HCT116 (cell line): ENCODE measurements at regions not wholly inside any gene's neighbourhood (a gene's known extent, or its start where the extent isn't known, plus 50 kb on each side); places are given as distances from the start of the nearest gene placed in this dataset.

Source experiments
- ATAC-seq: fragments of 200-7000 bp; cut with Tn5 transposase; 2 replicates; pipeline ENCODE4 v1.9.1; 2020; ENCODE audit warnings: mild to moderate bottlenecking, moderate library complexity
- BruUV-seq: library from RNA; stranded (reverse); fragments of 400-500 nt; replicated peaks from 2 replicates; lab custom pipeline; 2021; lab: Mats Ljungman, UMichigan
- CTCF ChIA-PET: fragments of 300-600 bp; sonication (Branson Sonifier 250); formaldehyde crosslinking; loops from one replicate; lab custom pipeline; 2021; ENCODE audit warnings: antibody characterized with exemption; lab: Charles Lee
- POLR2A ChIA-PET: fragments of 300-600, 350-600 bp; sonication (Branson Sonifier 250); formaldehyde crosslinking; loops from one replicate; lab custom pipeline; 2021; ENCODE audit warnings: antibody characterized with exemption; lab: Charles Lee
- RAD21 ChIA-PET, 2 experiments: fragments of 300-600 bp; sonication (Branson Sonifier 250); formaldehyde crosslinking; loops; one replicate each; lab custom pipeline; 2023; ENCODE audit warnings: low total read pairs in 2 of 2; ENCODE audit not compliant: uncharacterized antibody in 2 of 2, unreplicated experiment in 2 of 2, low non-redundant PET in 1 of 2; lab: Charles Lee
- DNase-seq: peaks from one replicate; pipeline ENCODE4 v3.0.0-alpha.2; 2010; ENCODE audit warnings: low read depth, low spot score
- H2AFZ ChIP-seq: fragments of 200-600 bp; shearing (Covaris generic), sonication (generic); 2 replicates; pipeline ENCODE4 v1.6.1; 2017; ENCODE audit warnings: low read depth, mixed run types, mixed read lengths, antibody characterized with exemption, low read length; ENCODE audit not compliant: poor library complexity, severe bottlenecking
- H3K27ac ChIP-seq: 2 replicates; pipeline ENCODE4 v1.5.1; 2012; ENCODE audit warnings: low read depth, low read length
- H3K27me3 ChIP-seq: fragments of 200-600 bp; sonication (generic); 2 replicates; pipeline ENCODE4 v1.6.1; 2016; ENCODE audit warnings: mixed run types, low read length, mixed read lengths; ENCODE audit not compliant: insufficient read depth
- H3K36me3 ChIP-seq, 2 experiments: fragments of 200-500 bp in 1 of 2; fragments of 200-600 bp in 1 of 2; sonication (Bioruptor generic) in 1 of 2; sonication (generic) in 1 of 2; 2 replicates each; pipeline versions ENCODE4 v1.5.1 to v1.6.1; 2014 to 2016; ENCODE audit warnings: low read length in 2 of 2, inconsistent platforms in 1 of 2, mixed read lengths in 1 of 2, mixed run types in 1 of 2; ENCODE audit not compliant: insufficient read depth in 2 of 2, control insufficient read depth in 1 of 2
- H3K4me1 ChIP-seq, 2 experiments: fragments of 200-600 bp in 1 of 2; sonication (generic) in 1 of 2; 2 replicates each; pipeline versions ENCODE4 v1.5.1 to v1.6.1; 2012 to 2017; ENCODE audit warnings: low read length in 2 of 2, inconsistent platforms in 1 of 2, mild to moderate bottlenecking in 1 of 2, mixed read lengths in 1 of 2, mixed run types in 1 of 2, moderate library complexity in 1 of 2; ENCODE audit not compliant: insufficient read depth in 2 of 2, control insufficient read depth in 1 of 2
- H3K4me2 ChIP-seq: fragments of 200-600 bp; sonication (generic); 2 replicates; pipeline ENCODE4 v1.6.1; 2017; ENCODE audit warnings: mixed run types, low read length, mixed read lengths
- H3K4me3 ChIP-seq, 2 experiments: fragments of 200-600 bp in 1 of 2; sonication (generic) in 1 of 2; replicated peaks in 1 of 2; 2 replicates each; pipeline ENCODE4 v1.5.1; 2011 to 2016; ENCODE audit warnings: low read length in 2 of 2, control low read depth in 1 of 2, low read depth in 1 of 2, mild to moderate bottlenecking in 1 of 2, mixed read lengths in 1 of 2, mixed run types in 1 of 2
- H3K79me2 ChIP-seq: fragments of 200-600 bp; sonication (generic); 2 replicates; pipeline ENCODE4 v1.6.1; 2017; ENCODE audit warnings: mild to moderate bottlenecking, mixed run types, low read length, moderate library complexity, mixed read lengths; ENCODE audit not compliant: insufficient read depth
- H3K9ac ChIP-seq: fragments of 200-600 bp; sonication (generic); 2 replicates; pipeline ENCODE4 v1.6.1; 2016; ENCODE audit warnings: low read length, mixed read lengths
- H3K9me2 ChIP-seq: fragments of 200-600 bp; sonication (generic), shearing (Covaris generic); 2 replicates; pipeline ENCODE4 v1.6.1; 2017; ENCODE audit warnings: mixed run types, mild to moderate bottlenecking, moderate library complexity; ENCODE audit not compliant: insufficient read depth
- H3K9me3 ChIP-seq, 2 experiments: fragments of 200-500 bp in 1 of 2; fragments of 200-600 bp in 1 of 2; sonication (Bioruptor generic) in 1 of 2; sonication (generic) in 1 of 2; 2 replicates each; pipeline ENCODE4 v1.6.1; 2014 to 2017; ENCODE audit warnings: low read length in 2 of 2, mixed read lengths in 2 of 2, inconsistent platforms in 1 of 2, low read depth in 1 of 2, mild to moderate bottlenecking in 1 of 2, mixed run types in 1 of 2, moderate library complexity in 1 of 2; ENCODE audit not compliant: control insufficient read depth in 1 of 2, insufficient read depth in 1 of 2
- H4K20me1 ChIP-seq: fragments of 200-600 bp; sonication (generic), shearing (Covaris generic); 2 replicates; pipeline ENCODE4 v1.6.1; 2017; ENCODE audit warnings: mixed run types, mild to moderate bottlenecking, moderate library complexity; ENCODE audit not compliant: insufficient read depth
- ATF3 ChIP-seq: IDR thresholded peaks from 2 replicates; pipeline ENCODE4 v1.6.1; 2012
- CBX3 ChIP-seq: IDR thresholded peaks from 2 replicates; pipeline ENCODE4 v1.6.1; 2012; ENCODE audit warnings: low read depth
- CTCF ChIP-seq, 3 experiments: fragments of 200-600 bp in 1 of 3; sonication (generic) in 1 of 3; IDR thresholded peaks in 2 of 3; conservative IDR thresholded peaks in 1 of 3; 2 replicates each; pipeline ENCODE4 v1.5.1; 2012 to 2017; ENCODE audit warnings: low read depth in 2 of 3, low read length in 2 of 3, antibody characterized with exemption in 1 of 3, borderline replicate concordance in 1 of 3, control low read depth in 1 of 3, mild to moderate bottlenecking in 1 of 3, mixed read lengths in 1 of 3, mixed run types in 1 of 3, moderate library complexity in 1 of 3; ENCODE audit not compliant: insufficient read depth in 1 of 3
- ELF1 ChIP-seq: IDR thresholded peaks from 2 replicates; pipeline ENCODE4 v1.6.1; 2012; ENCODE audit warnings: low read depth, borderline replicate concordance
- EZH2 ChIP-seq: fragments of 200-600 bp; sonication (generic); IDR thresholded peaks from 2 replicates; pipeline ENCODE4 v1.6.1; 2017; ENCODE audit warnings: antibody characterized with exemption, mixed run types
- EZH2phosphoT487 ChIP-seq: fragments of 200-600 bp; IDR thresholded peaks from 2 replicates; pipeline ENCODE4 v1.6.1; 2018; ENCODE audit warnings: antibody characterized with exemption, borderline replicate concordance
- FOSL1 ChIP-seq: IDR thresholded peaks from 2 replicates; pipeline ENCODE4 v1.6.1; 2012; ENCODE audit warnings: low read depth
- JUND ChIP-seq: IDR thresholded peaks from 2 replicates; pipeline ENCODE4 v1.6.1; 2012
- POLR2A ChIP-seq: IDR thresholded peaks from 2 replicates; pipeline ENCODE4 v1.7.0; 2011; ENCODE audit warnings: borderline replicate concordance; ENCODE audit not compliant: insufficient read depth, insufficient read length; ENCODE audit errors: extremely low read depth
- POLR2AphosphoS5 ChIP-seq: IDR thresholded peaks from 2 replicates; pipeline ENCODE4 v1.6.1; 2011; ENCODE audit warnings: mild to moderate bottlenecking, low read depth, low read length, moderate library complexity
- RAD21 ChIP-seq: IDR thresholded peaks from 2 replicates; pipeline ENCODE4 v1.6.1; 2012; ENCODE audit warnings: low read depth, mild to moderate bottlenecking
- SP1 ChIP-seq: IDR thresholded peaks from 2 replicates; pipeline ENCODE4 v1.6.1; 2012; ENCODE audit warnings: low read depth
- SRF ChIP-seq: IDR thresholded peaks from 2 replicates; pipeline ENCODE4 v1.6.1; 2012; ENCODE audit warnings: low read depth
- TCF7L2 ChIP-seq: IDR thresholded peaks from 2 replicates; pipeline ENCODE4 v1.7.0; 2011; ENCODE audit warnings: borderline replicate concordance, inconsistent platforms; ENCODE audit not compliant: insufficient read depth, insufficient read length; ENCODE audit errors: extremely low read depth
- YY1 ChIP-seq: IDR thresholded peaks from 2 replicates; pipeline ENCODE4 v1.6.1; 2011; ENCODE audit warnings: low read length, low read depth, moderate library complexity, mild to moderate bottlenecking; ENCODE audit not compliant: insufficient replicate concordance; ENCODE audit errors: extremely low read depth
- ZBTB33 ChIP-seq: IDR thresholded peaks from 2 replicates; pipeline ENCODE4 v1.6.1; 2011; ENCODE audit warnings: mild to moderate bottlenecking, low read length, moderate library complexity; ENCODE audit not compliant: insufficient replicate concordance; ENCODE audit errors: extremely low read depth
- ZFX ChIP-seq: fragments of 450-650 bp; IDR thresholded peaks from 2 replicates; pipeline ENCODE4 v1.6.1; 2017
- ZNF274 ChIP-seq: fragments of 200-500 bp; sonication (Bioruptor generic); IDR thresholded peaks from 2 replicates; pipeline ENCODE4 v1.6.1; 2014; ENCODE audit warnings: mild to moderate bottlenecking, low read depth, low read length, inconsistent platforms
- intact Hi-C: fragments of 100-400 bp; cut with micrococcal nuclease; formaldehyde crosslinking; loops from 2 replicates; pipeline ENCODE4 v1.10.0; 2022
- TF ChIP-seq, protein P1 (sequence below): IDR thresholded peaks from 2 replicates; pipeline ENCODE4 v1.6.1; 2012
- TF ChIP-seq, protein P2 (sequence below): IDR thresholded peaks from 2 replicates; pipeline ENCODE4 v1.6.1; 2012; ENCODE audit warnings: low read depth

- Histone ChIP-seq H3K27me3 (no peaks in the 10 kb centered on the region), H3K4me3 (no peak overlapping the region)
- no peak for DNase-seq
- RAD21 ChIA-PET: no interaction called here
- TF ChIP-seq EZH2: no peak
- no peak for TF ChIP-seq SP1
- no peak for TF ChIP-seq YY1
- TF ChIP-seq RAD21: no peak
- no peak for TF ChIP-seq TCF7L2
- TF ChIP-seq ZBTB33: no peak
- TF ChIP-seq, protein P1, sequence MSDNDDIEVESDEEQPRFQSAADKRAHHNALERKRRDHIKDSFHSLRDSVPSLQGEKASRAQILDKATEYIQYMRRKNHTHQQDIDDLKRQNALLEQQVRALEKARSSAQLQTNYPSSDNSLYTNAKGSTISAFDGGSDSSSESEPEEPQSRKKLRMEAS: no peak
- TF ChIP-seq ZNF274: no peak
- TF ChIP-seq EZH2phosphoT487: no peak
- TF ChIP-seq ZFX: no peak
- TF ChIP-seq POLR2AphosphoS5: no peak
- TF ChIP-seq SRF: no peak
- TF ChIP-seq JUND: no peak
- no peak for TF ChIP-seq POLR2A
- no peak for TF ChIP-seq FOSL1
- no peak for TF ChIP-seq CTCF (IDR thresholded peaks at IDR 0.05 in 2 of 3, conservative IDR thresholded peaks at IDR 0.05 in 1 of 3; ENCODE audit: borderline replicate concordance in 1 of 3, insufficient read depth in 1 of 3, low read depth in 2 of 3, low read length in 2 of 3)
- TF ChIP-seq, protein P2, sequence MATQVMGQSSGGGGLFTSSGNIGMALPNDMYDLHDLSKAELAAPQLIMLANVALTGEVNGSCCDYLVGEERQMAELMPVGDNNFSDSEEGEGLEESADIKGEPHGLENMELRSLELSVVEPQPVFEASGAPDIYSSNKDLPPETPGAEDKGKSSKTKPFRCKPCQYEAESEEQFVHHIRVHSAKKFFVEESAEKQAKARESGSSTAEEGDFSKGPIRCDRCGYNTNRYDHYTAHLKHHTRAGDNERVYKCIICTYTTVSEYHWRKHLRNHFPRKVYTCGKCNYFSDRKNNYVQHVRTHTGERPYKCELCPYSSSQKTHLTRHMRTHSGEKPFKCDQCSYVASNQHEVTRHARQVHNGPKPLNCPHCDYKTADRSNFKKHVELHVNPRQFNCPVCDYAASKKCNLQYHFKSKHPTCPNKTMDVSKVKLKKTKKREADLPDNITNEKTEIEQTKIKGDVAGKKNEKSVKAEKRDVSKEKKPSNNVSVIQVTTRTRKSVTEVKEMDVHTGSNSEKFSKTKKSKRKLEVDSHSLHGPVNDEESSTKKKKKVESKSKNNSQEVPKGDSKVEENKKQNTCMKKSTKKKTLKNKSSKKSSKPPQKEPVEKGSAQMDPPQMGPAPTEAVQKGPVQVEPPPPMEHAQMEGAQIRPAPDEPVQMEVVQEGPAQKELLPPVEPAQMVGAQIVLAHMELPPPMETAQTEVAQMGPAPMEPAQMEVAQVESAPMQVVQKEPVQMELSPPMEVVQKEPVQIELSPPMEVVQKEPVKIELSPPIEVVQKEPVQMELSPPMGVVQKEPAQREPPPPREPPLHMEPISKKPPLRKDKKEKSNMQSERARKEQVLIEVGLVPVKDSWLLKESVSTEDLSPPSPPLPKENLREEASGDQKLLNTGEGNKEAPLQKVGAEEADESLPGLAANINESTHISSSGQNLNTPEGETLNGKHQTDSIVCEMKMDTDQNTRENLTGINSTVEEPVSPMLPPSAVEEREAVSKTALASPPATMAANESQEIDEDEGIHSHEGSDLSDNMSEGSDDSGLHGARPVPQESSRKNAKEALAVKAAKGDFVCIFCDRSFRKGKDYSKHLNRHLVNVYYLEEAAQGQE: no peak
- TF ChIP-seq CBX3: no peak
- no peak for TF ChIP-seq ATF3
- no peak for TF ChIP-seq ELF1
- TF ChIP-seq, all 23 proteins: peak for 0
- Histone ChIP-seq H3K79me2 (no peaks in the 10 kb centered on the region), H4K20me1 (no peaks in the 10 kb centered on the region), H3K9me2 (no peaks in the 10 kb centered on the region), H3K4me2 (no peak overlapping the region), H3K9me3 (peaks cover 9 to 46% of the 10 kb centered on the region in 2 experiments; a peak in 2 of 4 replicates), H3K4me1 (no peaks in the 10 kb centered on the region), H2AFZ (no peak overlapping the region), H3K9ac (no peak overlapping the region), H3K36me3 (no peaks in the 10 kb centered on the region), H3K27ac (no peak overlapping the region)
- CTCF ChIA-PET: no interaction called here
- intact Hi-C loops: no loop called here
- ATAC-seq: no peak
- POLR2A ChIA-PET: no interaction called here
- no TSS peak for BruUV-seq
Observed at GRCh38 chr9:79990536-79990935, 418.8 kb downstream of the TLE4 start.
